ENCODE measurements at regions not wholly inside any gene's neighbourhood (a gene's known extent, or its start where the extent isn't known, plus 50 kb on each side); places are given as distances from the start of the nearest gene placed in this dataset.

- DNase-seq (no peak), ATAC-seq (no peak)
- H3K36me3 ChIP-seq = no peaks in the 10 kb centered on the region
- no peaks in the 10 kb centered on the region for H3K27me3 ChIP-seq
- no peak overlapping the region for H3K4me3 ChIP-seq
- no peak overlapping the region for H3K27ac ChIP-seq
- H3K4me1 ChIP-seq = no peaks in the 10 kb centered on the region
- H3K9me3 ChIP-seq = no peaks in the 10 kb centered on the region
- no peak for TF ChIP-seq CTCF (IDR thresholded peaks at IDR 0.05)
- intact Hi-C loops (cut with DNase I) = no loop called here
Observed at GRCh38 chr4:147354237-147354636, 126.7 kb upstream of the EDNRA start.

GRCh38 chr4:147355032-147355656 lies 125.8 kb upstream of the EDNRA start:
- ATAC-seq = no peak
- H3K27ac ChIP-seq = no peak overlapping the region
- no peaks in the 10 kb centered on the region for H3K4me1 ChIP-seq
- intact Hi-C loops (cut with DNase I) = no loop called here
- H3K4me3 ChIP-seq = no peak overlapping the region
- H3K27me3 ChIP-seq = no peaks in the 10 kb centered on the region
- DNase-seq = no peak
- TF ChIP-seq CTCF (IDR thresholded peaks at IDR 0.05) = no peak
- no peaks in the 10 kb centered on the region for H3K36me3 ChIP-seq
- no peaks in the 10 kb centered on the region for H3K9me3 ChIP-seq

- intact Hi-C loops (cut with DNase I) = no loop called here
- Histone ChIP-seq H3K4me3 (no peak overlapping the region), H3K36me3 (no peaks in the 10 kb centered on the region), H3K9me3 (no peaks in the 10 kb centered on the region), H3K27ac (no peak overlapping the region), H3K4me1 (peaks cover 0 to under 1% of the 10 kb centered on the region in 2 donors), H3K27me3 (no peaks in the 10 kb centered on the region)
- no peak for DNase-seq
- TF ChIP-seq CTCF (IDR thresholded peaks at IDR 0.05) = no peak
- no peak for ATAC-seq
Observed at GRCh38 chr4:147355847-147356246, 125.0 kb upstream of the EDNRA start.

GRCh38 chr4:147360301-147360700 lies 120.6 kb upstream of the EDNRA start:
- Histone ChIP-seq H3K9me3 (no peaks in the 10 kb centered on the region), H3K4me3 (no peak overlapping the region), H3K27me3 (no peaks in the 10 kb centered on the region), H3K4me1 (peaks cover 4 to 17% of the 10 kb centered on the region in 2 donors), H3K36me3 (no peaks in the 10 kb centered on the region), H3K27ac (peak overlapping the region; percentile 71 to 89)
- intact Hi-C loops (cut with DNase I) = no loop called here
- DNase-seq (no peak), ATAC-seq (peak; percentile 57)
- no peak for TF ChIP-seq CTCF (IDR thresholded peaks at IDR 0.05)

- Histone ChIP-seq H3K27ac (peak overlapping the region; percentile 71 to 89), H3K27me3 (no peaks in the 10 kb centered on the region), H3K36me3 (no peaks in the 10 kb centered on the region), H3K9me3 (no peaks in the 10 kb centered on the region), H3K4me3 (no peak overlapping the region), H3K4me1 (peaks cover 4 to 17% of the 10 kb centered on the region in 2 donors)
- no peak for TF ChIP-seq CTCF (IDR thresholded peaks at IDR 0.05)
- peak; percentile 89 for ATAC-seq
- intact Hi-C loops (cut with DNase I) = no loop called here
- peak in 2 of 4 donors; percentile 46 to 58 for DNase-seq
Observed at GRCh38 chr4:147361726-147362125, 119.2 kb upstream of the EDNRA start.

Data from left lung (tissue), 4 donors.